HEK293 (cell line): ENCODE measurements at regions not wholly inside any gene's neighbourhood (a gene's known extent, or its start where the extent isn't known, plus 50 kb on each side); places are given as distances from the start of the nearest gene placed in this dataset.

Experiments
- ZBTB1 ChIP-seq: fragments of 450-650 bp; formaldehyde crosslinking; IDR thresholded peaks from 2 replicates; pipeline ENCODE4 v1.5.1; 2016; ENCODE audit warnings: missing biosample characterization, missing genetic modification characterization
- ZNF140 ChIP-seq: fragments of 450-650 bp; formaldehyde crosslinking; IDR thresholded peaks from 2 replicates; pipeline ENCODE4 v1.5.1; 2016; ENCODE audit warnings: missing biosample characterization, missing genetic modification characterization

GRCh38 chr1:30123896-30124295 is 599.5 kb downstream of the MATN1 start:
- TF ChIP-seq ZBTB1 (tag by site-specific recombination) (no peak), ZNF140 (tag by site-specific recombination) (no peak)
